ENCODE measurements at regions not wholly inside any gene's neighbourhood (a gene's known extent, or its start where the extent isn't known, plus 50 kb on each side); places are given as distances from the start of the nearest gene placed in this dataset.

DNA sequence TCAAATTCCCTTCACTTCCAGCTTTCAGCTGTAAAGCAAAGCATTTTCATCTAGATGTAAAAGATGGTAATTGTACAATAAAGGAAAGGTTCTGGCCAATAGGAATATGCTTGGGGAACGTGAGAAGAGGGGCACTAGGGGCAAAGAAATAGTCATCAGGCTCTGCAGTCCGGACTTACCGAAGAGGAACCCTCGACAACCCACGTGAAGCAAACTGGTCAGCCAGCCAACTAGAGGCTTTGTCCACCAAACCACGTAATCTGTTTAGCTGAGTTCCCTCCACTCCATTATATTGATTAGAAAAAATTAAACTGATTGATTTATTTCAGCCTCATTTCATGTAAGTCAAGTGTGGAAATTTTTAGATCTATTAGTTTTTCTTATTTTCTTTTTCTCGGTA, 300.4 kb upstream of the FANCL start:
- no peak overlapping the region for H3K27ac ChIP-seq (ENCODE audit: low read length)
- H3K36me3 ChIP-seq (replicated peaks; ENCODE audit: insufficient read depth, low read length) = no peaks in the 10 kb centered on the region
- H3K9me3 ChIP-seq (replicated peaks; ENCODE audit: insufficient read depth, low read length) = no peaks in the 10 kb centered on the region
- TF ChIP-seq EZH2 (optimal IDR thresholded peaks at IDR 0.05; ENCODE audit: low read depth, low read length) = no peak
- TF ChIP-seq, protein P1, sequence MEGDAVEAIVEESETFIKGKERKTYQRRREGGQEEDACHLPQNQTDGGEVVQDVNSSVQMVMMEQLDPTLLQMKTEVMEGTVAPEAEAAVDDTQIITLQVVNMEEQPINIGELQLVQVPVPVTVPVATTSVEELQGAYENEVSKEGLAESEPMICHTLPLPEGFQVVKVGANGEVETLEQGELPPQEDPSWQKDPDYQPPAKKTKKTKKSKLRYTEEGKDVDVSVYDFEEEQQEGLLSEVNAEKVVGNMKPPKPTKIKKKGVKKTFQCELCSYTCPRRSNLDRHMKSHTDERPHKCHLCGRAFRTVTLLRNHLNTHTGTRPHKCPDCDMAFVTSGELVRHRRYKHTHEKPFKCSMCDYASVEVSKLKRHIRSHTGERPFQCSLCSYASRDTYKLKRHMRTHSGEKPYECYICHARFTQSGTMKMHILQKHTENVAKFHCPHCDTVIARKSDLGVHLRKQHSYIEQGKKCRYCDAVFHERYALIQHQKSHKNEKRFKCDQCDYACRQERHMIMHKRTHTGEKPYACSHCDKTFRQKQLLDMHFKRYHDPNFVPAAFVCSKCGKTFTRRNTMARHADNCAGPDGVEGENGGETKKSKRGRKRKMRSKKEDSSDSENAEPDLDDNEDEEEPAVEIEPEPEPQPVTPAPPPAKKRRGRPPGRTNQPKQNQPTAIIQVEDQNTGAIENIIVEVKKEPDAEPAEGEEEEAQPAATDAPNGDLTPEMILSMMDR (IDR thresholded peaks at IDR 0.05; ENCODE audit: low read length) = no peak
- TF ChIP-seq EZH2phosphoT487 (IDR thresholded peaks at IDR 0.05; ENCODE audit: low read length) = no peak
- no peaks in the 10 kb centered on the region for H3F3A ChIP-seq (ENCODE audit: insufficient read depth, low read length)
- H3K9ac ChIP-seq (ENCODE audit: low read length) = no peak overlapping the region
- H3K4me2 ChIP-seq (ENCODE audit: low read depth, low read length) = no peak overlapping the region
- H3K79me2 ChIP-seq (ENCODE audit: low read length) = no peaks in the 10 kb centered on the region
- no peak for DNase-seq
- no peaks in the 10 kb centered on the region for H3K9me2 ChIP-seq (replicated peaks; ENCODE audit: insufficient read depth, low read length)
- H2AFZ ChIP-seq (ENCODE audit: low read length) = no peak overlapping the region
- no peak overlapping the region for H3K4me3 ChIP-seq (ENCODE audit: low read length)
- no peaks in the 10 kb centered on the region for H3K27me3 ChIP-seq (replicated peaks; ENCODE audit: insufficient read depth, low read length)
- H3K4me1 ChIP-seq (ENCODE audit: low read length) = no peaks in the 10 kb centered on the region
- H4K20me1 ChIP-seq (ENCODE audit: insufficient read depth, low read length) = no peaks in the 10 kb centered on the region

DNA sequence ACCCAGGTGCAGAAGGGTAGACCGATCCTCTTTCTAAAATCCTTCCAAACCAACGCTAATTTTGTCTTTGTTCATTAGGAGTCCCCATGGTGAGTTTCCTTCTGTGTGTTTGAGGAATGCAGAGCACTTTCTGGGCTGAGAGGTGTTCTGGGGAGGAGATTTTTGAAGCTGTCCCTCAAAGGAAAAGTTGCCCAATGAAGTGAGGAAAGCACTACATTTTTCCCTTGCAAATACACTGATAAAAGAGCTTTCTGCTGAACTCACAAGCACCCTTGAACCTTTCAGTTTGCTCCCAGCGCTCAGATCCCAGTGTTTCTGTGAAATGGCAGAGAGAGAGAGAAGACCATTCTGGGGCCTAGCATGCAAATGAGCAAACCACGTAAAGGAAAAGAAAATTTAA, 299.6 kb upstream of the FANCL start:
- no peak overlapping the region for H3K4me3 ChIP-seq (ENCODE audit: low read length)
- no peaks in the 10 kb centered on the region for H3K9me2 ChIP-seq (replicated peaks; ENCODE audit: insufficient read depth, low read length)
- H4K20me1 ChIP-seq (ENCODE audit: insufficient read depth, low read length) = no peaks in the 10 kb centered on the region
- H3K36me3 ChIP-seq (replicated peaks; ENCODE audit: insufficient read depth, low read length) = no peaks in the 10 kb centered on the region
- no peak for DNase-seq
- no peak overlapping the region for H2AFZ ChIP-seq (ENCODE audit: low read length)
- no peak overlapping the region for H3K4me2 ChIP-seq (ENCODE audit: low read depth, low read length)
- H3K4me1 ChIP-seq (ENCODE audit: low read length) = no peaks in the 10 kb centered on the region
- H3F3A ChIP-seq (ENCODE audit: insufficient read depth, low read length) = no peaks in the 10 kb centered on the region
- no peaks in the 10 kb centered on the region for H3K9me3 ChIP-seq (replicated peaks; ENCODE audit: insufficient read depth, low read length)
- H3K27ac ChIP-seq (ENCODE audit: low read length) = no peak overlapping the region
- H3K9ac ChIP-seq (ENCODE audit: low read length) = no peak overlapping the region
- no peaks in the 10 kb centered on the region for H3K79me2 ChIP-seq (ENCODE audit: low read length)
- no peak for TF ChIP-seq EZH2phosphoT487 (IDR thresholded peaks at IDR 0.05; ENCODE audit: low read length)
- TF ChIP-seq, protein P1 (IDR thresholded peaks at IDR 0.05; ENCODE audit: low read length) = no peak
- TF ChIP-seq EZH2 (optimal IDR thresholded peaks at IDR 0.05; ENCODE audit: low read depth, low read length) = no peak
- no peaks in the 10 kb centered on the region for H3K27me3 ChIP-seq (replicated peaks; ENCODE audit: insufficient read depth, low read length)

DNA sequence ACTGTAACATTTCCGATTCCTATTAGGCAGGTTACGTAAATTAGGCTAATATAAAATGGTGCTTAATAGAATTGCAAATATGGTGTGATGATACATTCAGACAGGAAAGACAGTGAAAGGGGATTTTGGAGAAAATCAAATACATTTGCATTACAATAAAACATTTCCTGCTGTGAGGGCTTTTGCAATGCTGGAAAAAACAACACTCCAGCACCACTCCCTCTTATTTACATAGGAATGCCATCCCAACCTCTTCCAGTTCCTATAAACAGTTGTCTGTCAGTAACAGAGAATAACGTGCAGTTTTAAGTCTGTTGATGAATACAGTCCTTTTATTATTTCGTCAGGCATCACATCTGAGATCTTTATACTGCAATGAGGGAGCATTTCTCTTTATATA, 298.8 kb upstream of the FANCL start:
- Histone ChIP-seq H3K9ac (ENCODE audit: low read length) (no peak overlapping the region), H3K4me2 (ENCODE audit: low read depth, low read length) (no peak overlapping the region)

More for the DNA sequence above, 298.8 kb upstream of the FANCL start:
- Histone ChIP-seq H3K27me3 (replicated peaks; ENCODE audit: insufficient read depth, low read length) (no peaks in the 10 kb centered on the region), H3K4me1 (ENCODE audit: low read length) (no peaks in the 10 kb centered on the region), H3K4me3 (ENCODE audit: low read length) (no peak overlapping the region), H4K20me1 (ENCODE audit: insufficient read depth, low read length) (no peaks in the 10 kb centered on the region), H3K9me3 (replicated peaks; ENCODE audit: insufficient read depth, low read length) (no peaks in the 10 kb centered on the region), H2AFZ (ENCODE audit: low read length) (no peak overlapping the region), H3K27ac (ENCODE audit: low read length) (no peak overlapping the region), H3K9me2 (replicated peaks; ENCODE audit: insufficient read depth, low read length) (no peaks in the 10 kb centered on the region), H3F3A (ENCODE audit: insufficient read depth, low read length) (no peaks in the 10 kb centered on the region), H3K36me3 (replicated peaks; ENCODE audit: insufficient read depth, low read length) (no peaks in the 10 kb centered on the region), H3K79me2 (ENCODE audit: low read length) (no peaks in the 10 kb centered on the region)
- TF ChIP-seq, protein P1 (IDR thresholded peaks at IDR 0.05; ENCODE audit: low read length) = no peak
- no peak for TF ChIP-seq EZH2phosphoT487 (IDR thresholded peaks at IDR 0.05; ENCODE audit: low read length)
- TF ChIP-seq EZH2 (optimal IDR thresholded peaks at IDR 0.05; ENCODE audit: low read depth, low read length) = no peak
- no peak for DNase-seq

Measured in MM.1S (cell line).